Lower leg skin (tissue), 3 donors: ENCODE measurements at regions not wholly inside any gene's neighbourhood (a gene's known extent, or its start where the extent isn't known, plus 50 kb on each side); places are given as distances from the start of the nearest gene placed in this dataset.

Source experiments
- CTCF ChIP-seq, 3 donors: fragments of 450-650 bp; IDR thresholded peaks; one replicate each; pipeline ENCODE4 v1.5.1; 2016; ENCODE audit warnings: antibody characterized with exemption in 3 of 3, mild to moderate bottlenecking in 3 of 3, moderate library complexity in 2 of 3
- POLR2A ChIP-seq, 2 donors: fragments of 450-650 bp; IDR thresholded peaks; one replicate each; pipeline ENCODE4 v1.6.1; 2016 to 2017; ENCODE audit warnings: antibody characterized with exemption in 2 of 2, mild to moderate bottlenecking in 1 of 2, moderate library complexity in 1 of 2

DNA sequence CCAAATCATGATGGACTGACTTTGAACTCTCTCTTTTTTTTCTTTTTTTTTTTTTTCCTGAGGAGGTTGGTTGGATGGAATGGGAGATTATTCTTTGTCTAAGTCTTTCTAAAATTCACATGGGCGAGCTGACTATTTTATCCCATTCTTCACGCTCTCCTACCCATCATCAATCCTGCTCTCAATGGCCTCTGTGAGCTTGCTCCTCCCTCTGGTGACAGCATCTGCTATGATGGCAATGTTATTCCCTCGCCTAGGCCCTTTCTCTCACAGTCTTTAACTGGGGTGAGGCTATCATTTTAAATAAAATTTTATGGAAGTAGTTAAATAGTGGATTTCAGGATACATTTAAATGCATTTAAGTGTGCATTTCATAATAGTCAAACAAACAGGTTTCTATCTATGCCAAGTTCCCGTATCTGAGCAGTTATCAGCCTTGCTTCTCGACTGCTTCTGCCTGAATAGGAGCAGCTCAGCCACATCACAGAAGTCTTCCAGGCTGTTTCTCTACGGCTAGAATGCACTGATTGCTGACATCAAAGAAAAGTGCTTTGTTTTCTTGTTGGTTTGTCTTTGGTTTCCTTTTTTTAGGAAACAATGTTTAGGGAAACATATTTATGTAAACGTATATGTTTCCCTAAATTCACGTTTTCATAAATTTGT, 2233.8 kb downstream of the MAT2B start:
- TF ChIP-seq CTCF (IDR thresholded peaks at IDR 0.05) (no peak), POLR2A (IDR thresholded peaks at IDR 0.05) (no peak)
